NCI-H146 treated with DMSO at 0.1 percent for 48 hours (cell line): ENCODE measurements at regions not wholly inside any gene's neighbourhood (a gene's known extent, or its start where the extent isn't known, plus 50 kb on each side); places are given as distances from the start of the nearest gene placed in this dataset.
A peak's percentile ranks its signal among the peaks of the same experiment; 100 is the strongest.

ENCODE experiments used
- DNase-seq: peaks from one replicate; lab custom pipeline; 2025; ENCODE audit not compliant: unreplicated experiment; lab: John Stamatoyannopoulos, UW

- DNase-seq: no peak
Observed at GRCh38 chr13:73598020-73598712, 536.0 kb downstream of the KLF12 start.

- no peak for DNase-seq
Observed at GRCh38 chr13:73596382-73596781, 537.6 kb downstream of the KLF5 start.

DNA sequence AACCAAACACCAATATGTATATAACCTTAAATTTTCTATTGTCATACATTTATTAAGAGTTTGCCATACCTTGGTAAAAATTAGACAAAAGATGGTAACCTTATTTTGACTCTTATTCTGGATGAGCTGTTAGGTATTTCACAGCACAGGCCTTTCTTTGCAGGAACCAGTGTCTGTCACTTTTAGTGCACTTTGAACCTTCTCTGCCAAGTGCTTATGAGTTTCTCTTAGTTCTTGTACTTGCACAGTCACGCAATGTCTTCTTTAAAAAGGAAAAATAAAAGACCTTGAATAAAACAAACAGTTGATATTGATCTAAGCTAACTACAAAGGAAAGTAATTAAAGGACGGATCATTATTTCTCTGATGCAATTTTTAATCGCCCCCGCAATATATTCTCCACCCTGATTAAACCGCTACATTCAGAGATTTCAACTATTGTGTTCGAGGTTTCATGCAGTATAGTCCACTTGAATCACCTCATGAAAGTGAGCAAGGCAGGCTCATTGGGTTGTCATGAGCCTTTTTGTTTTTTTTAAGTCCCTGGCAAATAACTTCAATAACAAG, 534.5 kb downstream of the KLF5 start:
- DNase-seq: peak; percentile 19

GRCh38 chr13:73591861-73592260, 533.1 kb downstream of the KLF5 start:
- no peak for DNase-seq

GRCh38 chr13:73590795-73591194, 532.0 kb downstream of the KLF5 start:
- DNase-seq: no peak

DNA sequence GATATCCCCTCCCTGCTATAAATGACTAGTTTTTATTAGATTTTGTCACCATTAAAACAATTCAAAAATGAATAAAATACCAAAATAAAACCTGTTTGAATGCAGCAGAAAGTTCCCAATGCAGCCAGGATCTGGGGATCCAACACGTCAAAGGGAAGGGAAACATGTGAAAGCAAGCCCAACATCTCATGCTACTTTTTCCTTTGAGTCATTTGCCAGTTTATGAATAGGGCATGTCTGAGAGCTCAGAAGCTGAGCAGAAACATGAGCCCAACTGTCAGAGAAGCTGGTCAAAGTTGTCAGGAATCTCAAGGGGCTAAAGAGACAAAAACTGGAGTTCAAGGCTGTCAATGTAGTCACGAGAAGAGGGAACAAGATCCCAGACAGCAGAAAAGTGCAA, 526.4 kb downstream of the KLF5 start:
- no peak for DNase-seq

- DNase-seq: no peak
Observed at GRCh38 chr13:73583331-73583730, 524.5 kb downstream of the KLF5 start.

DNA sequence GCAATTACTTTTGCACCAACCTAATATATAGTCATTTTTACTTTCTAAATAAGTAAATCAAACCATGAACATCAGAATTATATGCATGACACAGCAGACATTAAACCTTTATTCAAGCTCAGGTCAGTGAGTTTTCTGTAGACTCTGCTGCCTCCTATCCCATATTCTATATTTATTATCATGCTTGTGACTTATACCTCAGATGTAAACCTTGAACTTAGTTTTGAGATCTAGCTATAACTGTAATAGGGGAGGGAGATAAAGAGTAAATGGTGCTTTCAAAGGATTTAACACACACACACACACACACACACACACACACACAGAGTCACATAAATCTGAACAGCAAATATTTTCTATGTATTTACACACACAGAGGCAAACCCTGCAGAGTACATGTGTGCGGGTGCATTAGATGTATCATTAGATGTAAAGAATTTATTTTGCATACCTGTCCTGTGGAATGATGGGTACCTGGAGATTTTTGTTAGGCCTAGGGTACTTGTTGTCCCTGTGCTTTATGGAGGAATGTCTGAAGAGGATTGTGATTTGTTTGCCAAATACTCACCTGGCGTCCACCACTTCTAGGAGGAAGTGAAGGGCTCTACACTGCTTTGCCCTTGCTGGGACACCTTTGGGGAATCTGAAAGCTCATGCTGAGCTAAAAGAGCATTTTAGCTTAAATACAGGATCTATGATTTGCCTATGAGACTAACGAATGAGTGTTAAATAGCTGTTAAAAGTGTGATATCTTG, 521.9 kb downstream of the KLF5 start:
- no peak for DNase-seq

DNA sequence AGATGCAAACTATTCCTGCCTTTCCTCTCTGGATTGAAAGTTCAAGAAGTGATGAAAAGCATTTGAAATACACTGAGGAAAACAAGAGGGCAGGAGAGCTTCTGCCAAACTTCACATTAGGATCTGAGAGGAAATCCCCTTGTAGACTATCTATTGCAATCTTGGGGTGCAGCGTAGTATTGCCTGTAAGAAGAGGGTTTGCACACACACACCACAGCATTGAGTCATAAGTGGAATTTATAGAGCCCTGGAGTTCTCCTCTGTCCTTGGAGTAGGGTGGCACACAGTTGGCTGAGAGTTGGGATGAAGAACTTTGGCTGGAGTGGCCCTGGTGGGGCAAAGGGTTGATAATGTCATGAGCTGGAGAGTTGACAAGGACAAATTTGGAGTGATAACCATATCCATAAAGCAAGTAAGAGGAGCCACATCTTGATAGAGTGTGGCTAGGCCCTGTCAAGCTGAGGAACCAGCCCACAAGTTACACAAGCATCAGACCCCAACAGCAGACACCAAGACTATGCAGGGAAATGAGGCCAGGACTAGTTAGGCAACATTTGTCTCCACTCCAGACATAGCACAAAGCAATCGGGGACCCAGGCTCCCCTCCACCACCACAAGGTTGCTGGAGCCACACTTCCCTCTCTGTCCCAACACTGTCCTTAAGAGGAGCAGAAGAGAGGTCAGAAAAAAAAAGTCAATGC, 520.9 kb downstream of the KLF5 start:
- no peak for DNase-seq

- DNase-seq: no peak
Observed at GRCh38 chr13:73578251-73578875, 519.6 kb downstream of the KLF5 start.

DNA sequence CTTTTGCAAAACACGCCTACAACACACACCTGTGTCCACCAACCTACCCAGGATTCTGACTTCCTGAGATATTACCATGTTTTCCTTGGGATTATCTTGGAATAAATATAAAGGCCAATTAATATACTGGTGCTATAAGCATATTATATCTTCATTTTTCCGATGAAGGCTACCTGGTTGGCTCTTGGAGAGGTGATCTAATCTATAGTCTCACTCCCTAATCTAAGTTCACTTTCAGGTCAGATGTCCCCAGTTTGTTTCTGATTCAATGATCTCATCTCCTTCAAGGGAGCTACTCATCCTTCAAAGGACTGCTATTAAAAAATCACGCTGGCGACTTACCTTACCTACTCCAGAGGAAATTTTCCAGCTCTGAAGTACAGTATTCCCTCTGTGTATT, 517.5 kb downstream of the KLF5 start:
- no peak for DNase-seq

GRCh38 chr13:73572824-73573223, 514.0 kb downstream of the KLF5 start:
- no peak for DNase-seq

DNA sequence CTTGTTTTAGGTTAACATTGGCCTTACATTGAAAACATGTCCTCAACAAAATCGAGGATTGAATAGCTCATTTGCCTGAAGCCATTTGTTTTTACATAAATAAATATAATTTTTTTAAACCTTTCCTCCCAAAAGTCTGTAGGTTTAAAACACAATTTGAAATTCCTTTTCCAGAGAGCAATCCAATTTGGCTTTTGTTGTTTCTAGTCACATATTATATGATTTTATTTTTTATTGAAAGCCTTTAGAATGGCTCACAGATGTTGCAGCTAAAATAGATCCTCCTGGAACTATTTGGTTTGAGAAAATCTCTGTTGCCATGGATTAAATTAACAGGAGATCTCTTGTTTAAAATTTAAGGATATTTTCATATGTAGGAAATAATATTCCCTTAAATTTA, 512.6 kb downstream of the KLF5 start:
- DNase-seq: no peak

DNA sequence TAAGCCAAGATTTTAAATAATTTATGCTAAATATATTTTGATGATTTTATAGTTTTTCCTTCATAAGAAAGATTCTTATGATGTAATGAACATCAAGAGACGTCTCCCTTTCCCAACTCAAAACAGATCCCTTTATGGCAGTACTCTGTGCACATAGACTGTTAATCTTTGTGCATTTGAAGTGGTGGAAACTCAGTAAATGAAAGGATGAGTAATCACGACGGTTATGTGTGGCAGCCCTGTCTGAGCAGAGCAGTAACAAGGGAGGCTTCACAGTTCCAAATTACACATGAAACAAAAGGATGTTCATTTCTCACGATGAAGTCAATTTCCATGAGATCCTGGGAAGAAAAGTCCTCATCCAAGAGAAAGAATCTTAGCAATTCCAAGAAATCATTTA, 498.1 kb downstream of the KLF5 start:
- DNase-seq: no peak

DNA sequence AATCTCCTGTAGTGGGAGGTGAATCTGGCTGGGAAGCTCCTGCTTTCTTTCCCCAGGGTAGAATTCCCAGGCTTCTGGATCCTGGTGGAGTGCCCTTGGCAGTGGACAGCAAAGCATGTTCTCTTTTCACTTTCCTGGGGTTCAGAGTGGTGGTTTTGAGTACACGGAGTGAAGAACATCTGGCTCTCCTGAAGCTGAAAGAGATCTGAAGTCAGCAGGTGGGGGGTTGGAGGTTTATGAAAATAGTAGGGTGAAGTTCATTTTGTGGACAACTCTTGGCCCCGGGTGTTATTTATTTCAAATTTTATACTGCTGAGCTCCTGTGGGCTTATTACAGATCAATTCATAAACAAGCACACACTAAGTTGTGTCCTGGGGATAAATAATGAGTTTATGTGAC, 497.3 kb downstream of the KLF5 start:
- DNase-seq: no peak

DNA sequence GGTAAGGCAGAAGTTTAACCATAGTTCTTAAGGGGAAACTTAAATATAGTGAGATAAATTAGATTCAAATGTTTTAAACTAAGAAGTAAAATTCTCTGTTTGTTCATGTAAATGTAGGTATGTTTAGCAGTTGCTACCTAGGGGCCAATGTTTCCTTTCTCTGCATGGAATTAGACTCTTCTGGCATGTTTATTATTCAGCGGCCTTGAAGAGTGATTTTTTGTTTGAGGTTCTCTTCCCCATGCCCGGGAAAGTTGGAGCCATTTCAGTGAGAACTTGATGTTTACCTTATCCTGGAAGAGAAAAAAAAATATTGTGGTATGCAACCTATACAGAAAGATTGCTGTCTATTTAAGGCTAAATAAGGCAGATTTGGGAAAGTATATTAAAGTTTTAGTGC, 492.9 kb downstream of the KLF5 start:
- no peak for DNase-seq

GRCh38 chr13:73549717-73550116, 490.9 kb downstream of the KLF5 start:
- no peak for DNase-seq

- DNase-seq: no peak
Observed at GRCh38 chr13:73548449-73548848, 489.6 kb downstream of the KLF5 start.

DNA sequence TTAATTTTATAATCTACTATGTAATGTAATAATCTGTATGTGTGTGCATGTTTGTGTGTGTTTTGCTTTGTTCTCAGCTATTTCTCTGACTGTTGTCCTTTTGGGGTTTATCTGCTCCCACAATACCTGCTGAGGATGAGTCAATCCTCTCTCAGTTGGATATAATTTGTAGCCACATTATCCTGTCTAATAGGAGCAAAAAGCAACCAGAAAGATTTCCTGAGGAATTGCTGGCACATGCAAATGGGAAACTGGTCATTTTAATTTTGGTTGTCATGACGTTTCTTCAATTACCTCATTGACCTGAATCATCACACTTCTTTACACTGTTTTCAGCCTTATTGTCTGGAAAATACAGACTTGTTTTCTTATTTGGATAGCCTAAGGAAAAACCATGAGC, 488.4 kb downstream of the KLF5 start:
- no peak for DNase-seq

DNA sequence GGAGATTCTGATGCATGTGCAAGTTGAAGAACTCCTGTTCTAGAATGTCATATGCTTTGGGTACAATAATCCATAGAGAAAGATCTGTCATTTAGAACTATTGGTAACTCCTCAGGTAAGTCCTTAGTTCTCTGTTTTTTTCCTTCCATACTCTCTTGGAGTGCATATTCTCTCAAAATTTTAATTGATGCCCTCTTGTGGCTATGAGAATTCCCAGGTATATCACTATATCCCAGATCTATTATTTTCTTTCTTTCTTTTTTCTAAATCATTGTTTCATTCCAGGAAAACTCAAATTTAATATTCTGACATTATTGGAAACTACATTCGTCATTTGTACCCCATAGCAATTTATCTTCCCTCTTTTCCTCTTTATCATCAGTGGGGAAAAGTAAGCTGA, 485.4 kb downstream of the KLF5 start:
- no peak for DNase-seq

GRCh38 chr13:73542446-73542845, 483.6 kb downstream of the KLF5 start:
- no peak for DNase-seq
